D721Med (cell line): ENCODE measurements at regions not wholly inside any gene's neighbourhood (a gene's known extent, or its start where the extent isn't known, plus 50 kb on each side); places are given as distances from the start of the nearest gene placed in this dataset.

Experiments used
- DNase-seq: peaks from one replicate; pipeline ENCODE4 v3.0.0; 2011; ENCODE audit warnings: low spot score; ENCODE audit not compliant: insufficient read length
- FAIRE-seq: peaks from 2 replicates; lab custom pipeline; 2011; peaks lifted over from hg19 to GRCh38; lab: Jason Lieb, UNC
- CTCF ChIP-seq: IDR thresholded peaks from 2 replicates; pipeline ENCODE4 v1.5.1; 2012; ENCODE audit warnings: mild to moderate bottlenecking, control low read depth; ENCODE audit not compliant: insufficient read depth; ENCODE audit errors: missing control alignments

- DNase-seq (no peak), FAIRE-seq (no peak)
- no peak for TF ChIP-seq CTCF
Measured at GRCh38 chr5:123755653-123756317, 243.8 kb downstream of the CSNK1G3 start.

- no peak for TF ChIP-seq CTCF
- FAIRE-seq: no peak
- DNase-seq: no peak
Measured at GRCh38 chr5:123754908-123755307, 242.9 kb downstream of the CSNK1G3 start.

GRCh38 chr5:123753937-123754891 lies 242.2 kb downstream of the CSNK1G3 start:
- no peak for TF ChIP-seq CTCF
- FAIRE-seq (no peak), DNase-seq (no peak)

GRCh38 chr5:123753180-123753936 lies 241.4 kb downstream of the CSNK1G3 start:
- no peak for DNase-seq
- no peak for FAIRE-seq
- no peak for TF ChIP-seq CTCF

- no peak for TF ChIP-seq CTCF
- FAIRE-seq (no peak), DNase-seq (no peak)
Measured at GRCh38 chr5:123752552-123753179, 240.7 kb downstream of the CSNK1G3 start.

GRCh38 chr5:123751670-123752069 lies 239.7 kb downstream of the CSNK1G3 start:
- TF ChIP-seq CTCF: no peak
- DNase-seq: no peak
- no peak for FAIRE-seq
